ENCODE measurements at regions not wholly inside any gene's neighbourhood (a gene's known extent, or its start where the extent isn't known, plus 50 kb on each side); places are given as distances from the start of the nearest gene placed in this dataset.

DNA sequence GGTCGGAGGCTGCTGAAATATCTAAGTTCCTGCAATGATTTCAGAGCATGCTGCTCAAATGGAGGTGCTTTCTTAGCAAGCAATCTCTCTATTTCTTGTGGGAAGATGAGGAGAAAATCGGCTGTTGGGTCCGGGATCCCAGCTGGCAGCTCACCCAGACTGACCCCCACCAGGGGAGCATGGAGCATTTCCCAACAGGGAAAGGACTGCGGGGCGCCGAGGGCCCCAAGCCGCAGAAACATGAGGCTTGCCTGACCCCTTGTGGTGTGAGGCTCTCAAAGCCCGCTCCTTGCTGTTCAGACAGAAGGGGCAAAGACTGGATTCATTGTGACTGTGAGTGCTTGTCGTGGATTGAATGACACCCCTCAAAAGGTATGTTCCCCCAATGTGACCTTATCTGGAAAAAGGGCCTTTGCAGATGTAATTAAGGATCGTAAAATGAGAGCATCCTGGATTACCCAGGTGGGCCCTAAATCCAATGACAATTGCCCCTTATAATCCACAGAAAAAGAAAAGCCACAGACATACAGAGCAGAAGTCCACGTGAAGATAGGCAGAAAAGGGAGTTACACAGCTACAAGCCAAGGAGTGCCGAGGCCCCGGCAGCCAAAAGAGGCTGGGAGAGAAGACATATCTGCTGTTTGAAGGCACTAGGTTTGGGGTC, 116.3 kb upstream of the VASH1 start:
- no peak overlapping the region for H3K4me3 ChIP-seq (ENCODE audit: low read depth, low read length)
- TF ChIP-seq, protein P1, sequence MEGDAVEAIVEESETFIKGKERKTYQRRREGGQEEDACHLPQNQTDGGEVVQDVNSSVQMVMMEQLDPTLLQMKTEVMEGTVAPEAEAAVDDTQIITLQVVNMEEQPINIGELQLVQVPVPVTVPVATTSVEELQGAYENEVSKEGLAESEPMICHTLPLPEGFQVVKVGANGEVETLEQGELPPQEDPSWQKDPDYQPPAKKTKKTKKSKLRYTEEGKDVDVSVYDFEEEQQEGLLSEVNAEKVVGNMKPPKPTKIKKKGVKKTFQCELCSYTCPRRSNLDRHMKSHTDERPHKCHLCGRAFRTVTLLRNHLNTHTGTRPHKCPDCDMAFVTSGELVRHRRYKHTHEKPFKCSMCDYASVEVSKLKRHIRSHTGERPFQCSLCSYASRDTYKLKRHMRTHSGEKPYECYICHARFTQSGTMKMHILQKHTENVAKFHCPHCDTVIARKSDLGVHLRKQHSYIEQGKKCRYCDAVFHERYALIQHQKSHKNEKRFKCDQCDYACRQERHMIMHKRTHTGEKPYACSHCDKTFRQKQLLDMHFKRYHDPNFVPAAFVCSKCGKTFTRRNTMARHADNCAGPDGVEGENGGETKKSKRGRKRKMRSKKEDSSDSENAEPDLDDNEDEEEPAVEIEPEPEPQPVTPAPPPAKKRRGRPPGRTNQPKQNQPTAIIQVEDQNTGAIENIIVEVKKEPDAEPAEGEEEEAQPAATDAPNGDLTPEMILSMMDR (IDR thresholded peaks at IDR 0.05; ENCODE audit: insufficient read depth, low read depth, low read length, missing control alignments), result peak; percentile 65
- DNase-seq (ENCODE audit: low read depth), result peak; percentile 41

DNA sequence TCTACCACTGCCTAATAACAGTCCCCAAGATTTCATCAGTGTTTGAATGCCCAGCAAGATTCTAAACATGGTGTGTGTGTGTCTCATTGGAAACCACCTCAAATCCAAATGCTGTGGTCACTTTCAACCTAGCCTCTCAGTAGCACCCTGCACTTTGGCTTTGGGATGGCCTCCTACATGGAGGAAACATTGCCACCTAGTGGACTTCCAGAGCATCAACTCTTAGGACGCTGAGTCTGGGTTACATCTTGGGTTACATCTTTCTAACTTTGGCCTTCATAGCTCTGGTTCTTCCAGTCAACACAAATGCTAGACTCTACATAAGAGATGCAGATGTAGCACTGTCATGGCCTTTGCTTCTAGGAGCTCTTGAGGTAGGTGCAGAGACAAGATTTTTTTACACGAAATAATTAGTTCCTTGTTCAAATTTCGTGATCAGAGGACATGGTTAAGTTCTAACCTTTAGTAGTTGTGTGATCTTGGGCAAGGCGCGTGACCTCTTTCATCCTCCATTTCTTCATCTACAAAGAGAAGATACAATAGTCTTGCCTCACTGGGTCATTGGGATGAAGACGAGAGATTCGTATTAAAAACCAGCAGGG, 113.5 kb upstream of the VASH1 start:
- TF ChIP-seq, protein P1 (IDR thresholded peaks at IDR 0.05; ENCODE audit: insufficient read depth, low read depth, low read length, missing control alignments), result peak; percentile 80
- peak; percentile 70 for DNase-seq (ENCODE audit: low read depth)
- H3K4me3 ChIP-seq (ENCODE audit: low read depth, low read length), result no peak overlapping the region

DNA sequence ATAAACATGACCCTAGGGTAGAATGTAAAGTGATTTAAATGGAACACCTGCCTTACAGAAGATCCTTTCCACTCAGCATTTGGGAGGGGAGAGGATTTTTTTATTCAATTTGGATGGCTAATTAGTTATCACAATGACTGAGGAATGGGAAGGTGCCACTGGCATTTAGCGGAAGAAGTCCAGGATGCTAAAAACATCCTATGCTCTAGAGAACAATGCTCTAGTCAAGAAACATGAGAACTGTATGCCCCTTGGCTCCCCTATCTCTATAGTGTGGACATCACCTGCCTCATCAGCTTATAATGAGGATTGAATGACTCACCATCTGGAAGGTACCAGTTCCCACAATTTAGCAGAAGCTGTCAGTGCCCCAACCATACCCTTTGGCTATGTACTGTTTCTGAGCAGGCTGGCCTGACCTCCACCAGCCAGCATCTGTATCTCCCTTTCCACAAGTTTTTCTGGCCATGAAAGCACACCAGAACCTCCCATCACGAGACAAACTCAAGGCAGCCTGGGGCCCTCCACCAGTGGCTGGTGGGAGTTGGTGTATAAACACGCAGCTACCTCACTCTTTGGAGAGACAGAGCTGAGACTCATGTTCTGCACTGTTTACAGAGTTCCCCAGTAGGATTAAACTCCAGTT, 109.7 kb upstream of the VASH1 start:
- TF ChIP-seq, protein P1 (IDR thresholded peaks at IDR 0.05; ENCODE audit: insufficient read depth, low read depth, low read length, missing control alignments), result no peak
- DNase-seq (ENCODE audit: low read depth), result no peak
- no peak overlapping the region for H3K4me3 ChIP-seq (ENCODE audit: low read depth, low read length)

DNA sequence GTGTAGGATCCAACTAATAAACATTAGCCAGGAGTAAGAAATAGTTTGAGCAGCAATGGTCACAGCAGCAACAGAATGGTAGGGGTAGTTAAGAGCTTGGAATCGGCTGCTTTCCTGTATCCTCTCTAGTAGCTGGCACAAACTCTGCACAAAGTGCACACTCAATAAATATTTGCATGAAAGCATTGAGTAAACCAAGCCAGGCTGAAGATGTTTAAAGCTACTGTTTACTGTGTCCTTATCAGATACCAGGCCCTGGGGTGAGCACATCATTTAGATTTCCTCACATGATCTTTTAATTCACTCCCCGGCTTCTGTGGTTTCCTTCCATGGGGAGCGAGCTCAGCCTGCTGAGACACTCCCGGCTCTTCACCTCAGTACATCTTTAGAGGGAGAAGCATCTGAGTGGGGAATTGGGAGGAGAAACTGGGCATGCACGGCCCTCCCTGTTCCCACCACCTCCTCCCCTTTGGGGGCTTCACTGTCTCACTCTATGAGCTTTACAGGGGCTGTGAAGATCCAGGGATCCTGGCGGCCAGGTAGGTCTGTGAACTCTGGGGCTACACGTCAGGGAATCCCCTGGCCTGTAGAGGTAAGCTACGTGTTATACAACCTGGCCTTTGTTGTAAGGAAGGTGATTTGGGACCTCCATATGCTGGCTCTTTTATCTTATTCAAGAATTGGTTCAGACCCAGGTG, 107.2 kb upstream of the VASH1 start:
- no peak overlapping the region for H3K4me3 ChIP-seq (ENCODE audit: low read depth, low read length)
- TF ChIP-seq, protein P1 (IDR thresholded peaks at IDR 0.05; ENCODE audit: insufficient read depth, low read depth, low read length, missing control alignments), result no peak
- no peak for DNase-seq (ENCODE audit: low read depth)

DNA sequence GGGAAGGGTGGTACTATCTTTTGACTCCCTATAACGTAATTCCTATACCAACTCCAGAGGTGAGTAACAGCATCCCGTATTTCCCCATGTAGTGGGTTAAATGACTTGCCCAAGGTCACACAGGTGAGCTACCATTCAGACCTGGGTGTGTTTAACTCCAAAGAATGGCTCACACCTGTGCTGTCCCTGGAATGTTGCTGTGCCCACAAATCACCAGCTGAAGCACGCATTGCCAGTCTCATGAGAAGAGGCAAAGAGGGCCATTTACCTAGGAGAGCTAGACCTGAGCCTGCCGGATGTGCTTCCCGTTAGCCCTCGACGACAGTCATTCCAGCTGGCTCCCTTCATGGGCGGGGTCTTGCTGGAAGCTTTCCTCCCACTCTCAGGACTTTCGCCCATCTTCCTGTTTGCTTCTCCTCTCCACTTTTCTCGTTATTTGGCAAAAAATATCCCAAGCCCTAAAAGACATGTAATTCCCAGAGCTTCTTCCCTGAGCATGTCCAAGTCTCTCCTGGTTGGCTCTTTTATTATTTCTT, 106.6 kb upstream of the VASH1 start:
- no peak overlapping the region for H3K4me3 ChIP-seq (ENCODE audit: low read depth, low read length)
- TF ChIP-seq, protein P1 (IDR thresholded peaks at IDR 0.05; ENCODE audit: insufficient read depth, low read depth, low read length, missing control alignments), result no peak
- no peak for DNase-seq (ENCODE audit: low read depth)

DNA sequence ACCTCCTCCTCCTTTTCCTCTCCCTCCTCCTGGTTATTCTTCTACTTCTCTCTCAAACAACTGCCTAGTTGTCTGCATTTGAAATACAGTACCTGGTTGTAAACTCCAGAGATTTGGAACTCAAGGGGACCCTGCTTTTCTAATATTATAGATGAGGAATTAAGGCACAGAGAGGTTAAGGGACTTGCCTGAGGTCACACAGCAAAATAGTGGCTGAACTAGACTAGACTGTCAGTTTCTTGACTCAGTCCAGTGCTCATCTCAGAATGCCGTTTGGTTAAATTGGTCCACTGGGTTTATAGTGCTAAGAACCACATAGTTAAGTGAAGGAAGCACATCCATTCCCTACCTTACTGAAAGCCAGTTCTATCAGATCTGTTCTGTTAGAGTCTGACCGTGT, 105.9 kb upstream of the VASH1 start:
- TF ChIP-seq, protein P1 (IDR thresholded peaks at IDR 0.05; ENCODE audit: insufficient read depth, low read depth, low read length, missing control alignments), result no peak
- H3K4me3 ChIP-seq (ENCODE audit: low read depth, low read length), result no peak overlapping the region
- no peak for DNase-seq (ENCODE audit: low read depth)
